ENCODE measurements at regions not wholly inside any gene's neighbourhood (a gene's known extent, or its start where the extent isn't known, plus 50 kb on each side); places are given as distances from the start of the nearest gene placed in this dataset.

DNA sequence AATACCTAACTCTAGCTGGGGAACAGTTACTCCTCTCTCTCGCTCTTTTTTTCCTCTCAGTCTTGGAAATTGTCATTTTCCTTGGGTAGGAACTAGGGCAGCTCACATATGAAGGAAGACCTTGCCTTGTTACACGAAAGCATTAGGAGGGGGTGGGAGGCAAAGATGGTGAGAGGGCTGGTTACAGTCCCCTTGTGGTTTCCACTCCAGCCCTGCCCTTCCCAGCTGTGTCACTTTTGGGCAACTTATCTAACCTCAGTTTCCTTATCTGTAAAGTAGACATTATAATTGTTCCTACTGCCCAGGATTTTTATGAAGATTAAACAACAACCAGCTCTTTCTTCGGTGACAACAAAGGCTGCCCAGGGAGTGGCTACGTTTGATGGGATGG is 196.2 kb upstream of the CLINT1 start:
- TF ChIP-seq EZH2 (IDR thresholded peaks at IDR 0.05; ENCODE audit: insufficient read depth, poor library complexity, severe bottlenecking) (no peak), EZH2phosphoT487 (IDR thresholded peaks at IDR 0.05; ENCODE audit: insufficient read depth, low read depth) (no peak)
- Histone ChIP-seq H3K4me1 (ENCODE audit: insufficient read depth) (peaks cover 45% of the 10 kb centered on the region), H3F3A (ENCODE audit: insufficient read depth) (peaks cover 29% of the 10 kb centered on the region), H2AFZ (no peak overlapping the region), H3K27me3 (replicated peaks; ENCODE audit: insufficient read depth) (no peaks in the 10 kb centered on the region), H3K9me3 (ENCODE audit: low read depth) (no peaks in the 10 kb centered on the region), H3K27ac (no peak overlapping the region), H3K9me2 (ENCODE audit: insufficient read depth) (no peaks in the 10 kb centered on the region), H3K36me3 (ENCODE audit: low read depth) (no peaks in the 10 kb centered on the region), H3K79me2 (ENCODE audit: insufficient read depth) (no peaks in the 10 kb centered on the region), H3K4me2 (ENCODE audit: unreplicated experiment) (peak overlapping the region; percentile 21), H4K20me1 (ENCODE audit: insufficient read depth) (no peaks in the 10 kb centered on the region), H3K9ac (no peak overlapping the region), H3K4me3 (no peak overlapping the region)
- DNase-seq = no peak
- WGBS, 2 experiments (ENCODE audit: low coverage in 1 of 2, low lambda C conversion rate in 2 of 2, missing lambda C conversion rate in 2 of 2) = 71 to 73% methylated on average over 4 of the region's 4 CpGs
- in situ Hi-C loops (cut with MboI) = no loop called here

DNA sequence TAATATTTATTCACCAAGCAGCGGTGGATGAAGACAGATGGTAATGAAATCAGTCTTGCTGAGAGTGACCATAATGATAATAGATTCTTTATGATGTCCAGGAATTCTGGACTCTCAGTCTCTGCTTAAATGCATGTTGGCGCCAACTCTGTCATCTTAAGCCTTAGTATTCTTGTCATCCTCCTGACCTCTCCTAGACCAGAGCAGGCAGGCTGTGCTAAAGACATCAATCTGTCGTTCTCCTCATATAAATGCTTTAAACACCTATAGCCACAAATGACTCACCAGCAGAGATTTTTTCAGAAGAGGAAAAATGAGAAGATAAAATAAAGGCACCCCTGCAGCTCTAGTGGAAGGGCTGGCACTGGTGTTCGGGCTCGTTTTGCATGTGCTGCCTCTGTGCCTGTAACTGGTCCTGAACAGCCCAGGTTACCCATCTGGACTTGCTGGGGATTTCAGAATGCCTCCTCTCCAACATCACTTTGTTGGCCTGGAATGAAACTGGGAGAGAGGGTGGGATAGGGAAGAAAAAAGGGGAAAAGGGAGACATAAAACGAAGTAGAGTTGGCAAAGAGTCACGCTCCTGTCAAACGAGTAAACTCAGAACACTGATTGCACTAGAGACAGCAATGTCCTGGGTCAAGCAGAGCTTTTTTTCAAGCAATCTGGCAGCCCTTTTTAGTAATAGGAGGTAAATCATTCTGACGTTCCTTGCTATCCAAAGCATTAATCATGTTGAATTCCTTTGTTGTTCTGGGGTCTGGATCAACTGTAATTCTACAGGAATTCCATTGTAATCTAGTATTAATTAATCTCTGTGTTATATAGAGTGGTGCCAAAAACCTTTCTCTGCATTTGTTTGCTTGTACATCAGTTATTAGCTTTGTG is 195.5 kb upstream of the CLINT1 start:
- Histone ChIP-seq H3K27ac (no peak overlapping the region), H3K9ac (no peak overlapping the region), H3K36me3 (ENCODE audit: low read depth) (no peaks in the 10 kb centered on the region), H3K9me2 (ENCODE audit: insufficient read depth) (no peaks in the 10 kb centered on the region), H4K20me1 (ENCODE audit: insufficient read depth) (no peaks in the 10 kb centered on the region), H2AFZ (no peak overlapping the region), H3F3A (ENCODE audit: insufficient read depth) (peaks cover 34% of the 10 kb centered on the region), H3K9me3 (ENCODE audit: low read depth) (no peaks in the 10 kb centered on the region), H3K27me3 (replicated peaks; ENCODE audit: insufficient read depth) (no peaks in the 10 kb centered on the region), H3K4me1 (ENCODE audit: insufficient read depth) (peaks cover 47% of the 10 kb centered on the region), H3K4me3 (0 out of 2 replicates have a peak overlapping the region, but pooled peaks have one; percentile 5), H3K4me2 (ENCODE audit: unreplicated experiment) (peak overlapping the region; percentile 21), H3K79me2 (ENCODE audit: insufficient read depth) (no peaks in the 10 kb centered on the region)
- DNase-seq = peak; percentile 65
- in situ Hi-C loops (cut with MboI) = no loop called here
- TF ChIP-seq EZH2 (IDR thresholded peaks at IDR 0.05; ENCODE audit: insufficient read depth, poor library complexity, severe bottlenecking) = no peak
- no peak for TF ChIP-seq EZH2phosphoT487 (IDR thresholded peaks at IDR 0.05; ENCODE audit: insufficient read depth, low read depth)
- 39 to 41% methylated on average over 9 of the region's 9 CpGs for WGBS, 2 experiments (ENCODE audit: low coverage in 1 of 2, low lambda C conversion rate in 2 of 2, missing lambda C conversion rate in 2 of 2)

DNA sequence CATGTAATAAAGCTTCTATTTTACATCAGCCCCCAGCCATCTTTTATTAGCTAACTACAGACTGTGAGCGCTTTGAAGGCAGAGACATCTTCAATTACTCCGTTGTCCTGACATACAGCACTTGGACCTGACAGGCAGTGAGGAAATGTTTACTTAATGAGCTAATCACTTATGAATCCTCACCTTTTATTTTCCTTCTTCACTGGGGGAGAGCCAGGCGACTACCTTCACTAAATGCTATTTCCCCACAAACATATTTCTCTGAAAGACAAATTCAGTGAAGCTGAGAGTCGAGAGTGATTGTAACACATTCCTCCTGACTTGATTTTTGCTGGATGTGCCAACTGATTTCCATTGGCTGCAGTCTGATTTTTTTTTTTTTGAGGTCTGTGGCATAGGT is 192.1 kb upstream of the CLINT1 start:
- H3K27ac ChIP-seq = no peak overlapping the region
- H3K9ac ChIP-seq = no peak overlapping the region
- no peak overlapping the region for H2AFZ ChIP-seq
- no peaks in the 10 kb centered on the region for H3K36me3 ChIP-seq (ENCODE audit: low read depth)
- no peaks in the 10 kb centered on the region for H4K20me1 ChIP-seq (ENCODE audit: insufficient read depth)
- in situ Hi-C loops (cut with MboI) = no loop called here
- no peaks in the 10 kb centered on the region; the same call in 1 of the 2 replicates for H3K27me3 ChIP-seq (replicated peaks; ENCODE audit: insufficient read depth)
- H3K9me2 ChIP-seq (ENCODE audit: insufficient read depth) = no peaks in the 10 kb centered on the region
- 59 to 68% methylated on average over 4 of the region's 4 CpGs for WGBS, 2 experiments (ENCODE audit: low coverage in 1 of 2, low lambda C conversion rate in 2 of 2, missing lambda C conversion rate in 2 of 2)
- TF ChIP-seq EZH2 (IDR thresholded peaks at IDR 0.05; ENCODE audit: insufficient read depth, poor library complexity, severe bottlenecking) = no peak
- TF ChIP-seq EZH2phosphoT487 (IDR thresholded peaks at IDR 0.05; ENCODE audit: insufficient read depth, low read depth) = no peak
- H3K4me3 ChIP-seq = no peak overlapping the region
- H3K9me3 ChIP-seq (ENCODE audit: low read depth) = no peaks in the 10 kb centered on the region
- peak overlapping the region; percentile 13 for H3K4me2 ChIP-seq (ENCODE audit: unreplicated experiment)
- peaks cover 36% of the 10 kb centered on the region for H3K4me1 ChIP-seq (ENCODE audit: insufficient read depth)
- no peak for DNase-seq
- H3K79me2 ChIP-seq (ENCODE audit: insufficient read depth) = no peaks in the 10 kb centered on the region
- H3F3A ChIP-seq (ENCODE audit: insufficient read depth) = peaks cover 34% of the 10 kb centered on the region

DNA sequence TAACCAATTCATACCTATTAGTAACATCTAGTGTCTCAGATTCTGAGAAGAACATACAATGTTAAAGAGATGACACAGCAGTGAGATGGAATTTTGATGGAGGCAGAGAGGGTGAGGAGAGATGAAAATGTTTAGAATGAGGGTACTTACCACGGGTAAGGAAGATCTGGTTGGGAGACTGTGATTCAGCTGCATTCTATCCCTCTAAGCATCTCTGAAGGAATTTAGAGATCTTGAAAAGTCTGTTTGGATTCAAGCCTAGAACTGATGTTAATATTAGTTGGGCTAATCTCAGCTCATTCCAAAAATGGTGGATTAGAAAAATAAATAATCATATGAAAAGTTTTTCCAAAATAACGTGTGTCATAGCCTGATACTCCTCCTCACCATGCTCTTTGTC is 191.5 kb upstream of the CLINT1 start:
- Histone ChIP-seq H3K9me3 (ENCODE audit: low read depth) (no peaks in the 10 kb centered on the region), H3K9me2 (ENCODE audit: insufficient read depth) (no peaks in the 10 kb centered on the region), H3K27ac (0 out of 2 replicates have a peak overlapping the region, but pooled peaks have one; percentile 2), H2AFZ (no peak overlapping the region), H3K4me3 (no peak overlapping the region), H3K9ac (no peak overlapping the region), H3K27me3 (replicated peaks; ENCODE audit: insufficient read depth) (no peaks in the 10 kb centered on the region; the same call in 1 of the 2 replicates), H3K4me2 (ENCODE audit: unreplicated experiment) (peak overlapping the region; percentile 13), H3F3A (ENCODE audit: insufficient read depth) (peaks cover 34% of the 10 kb centered on the region), H3K36me3 (ENCODE audit: low read depth) (no peaks in the 10 kb centered on the region), H4K20me1 (ENCODE audit: insufficient read depth) (no peaks in the 10 kb centered on the region), H3K4me1 (ENCODE audit: insufficient read depth) (peaks cover 30% of the 10 kb centered on the region), H3K79me2 (ENCODE audit: insufficient read depth) (no peaks in the 10 kb centered on the region)
- peak; percentile 67 for DNase-seq
- in situ Hi-C loops (cut with MboI) = no loop called here
- no peak for TF ChIP-seq EZH2 (IDR thresholded peaks at IDR 0.05; ENCODE audit: insufficient read depth, poor library complexity, severe bottlenecking)
- TF ChIP-seq EZH2phosphoT487 (IDR thresholded peaks at IDR 0.05; ENCODE audit: insufficient read depth, low read depth) = no peak
- 2 to 6% methylated on average over 2 of the region's 2 CpGs for WGBS, 2 experiments (ENCODE audit: low coverage in 1 of 2, low lambda C conversion rate in 2 of 2, missing lambda C conversion rate in 2 of 2)

Data from GM23248 (cell line).